ENCODE measurements at regions not wholly inside any gene's neighbourhood (a gene's known extent, or its start where the extent isn't known, plus 50 kb on each side); places are given as distances from the start of the nearest gene placed in this dataset.

GRCh38 chr3:106296062-106296461, 427.2 kb upstream of the CBLB start:
- no peak for TF ChIP-seq USF2 (IDR thresholded peaks at IDR 0.05; ENCODE audit: borderline replicate concordance, low read depth, low read length)
- TF ChIP-seq, protein P1, sequence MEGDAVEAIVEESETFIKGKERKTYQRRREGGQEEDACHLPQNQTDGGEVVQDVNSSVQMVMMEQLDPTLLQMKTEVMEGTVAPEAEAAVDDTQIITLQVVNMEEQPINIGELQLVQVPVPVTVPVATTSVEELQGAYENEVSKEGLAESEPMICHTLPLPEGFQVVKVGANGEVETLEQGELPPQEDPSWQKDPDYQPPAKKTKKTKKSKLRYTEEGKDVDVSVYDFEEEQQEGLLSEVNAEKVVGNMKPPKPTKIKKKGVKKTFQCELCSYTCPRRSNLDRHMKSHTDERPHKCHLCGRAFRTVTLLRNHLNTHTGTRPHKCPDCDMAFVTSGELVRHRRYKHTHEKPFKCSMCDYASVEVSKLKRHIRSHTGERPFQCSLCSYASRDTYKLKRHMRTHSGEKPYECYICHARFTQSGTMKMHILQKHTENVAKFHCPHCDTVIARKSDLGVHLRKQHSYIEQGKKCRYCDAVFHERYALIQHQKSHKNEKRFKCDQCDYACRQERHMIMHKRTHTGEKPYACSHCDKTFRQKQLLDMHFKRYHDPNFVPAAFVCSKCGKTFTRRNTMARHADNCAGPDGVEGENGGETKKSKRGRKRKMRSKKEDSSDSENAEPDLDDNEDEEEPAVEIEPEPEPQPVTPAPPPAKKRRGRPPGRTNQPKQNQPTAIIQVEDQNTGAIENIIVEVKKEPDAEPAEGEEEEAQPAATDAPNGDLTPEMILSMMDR (IDR thresholded peaks at IDR 0.05): no peak
- TF ChIP-seq EP300 (IDR thresholded peaks at IDR 0.05; ENCODE audit: borderline replicate concordance in 1 of 2, low read depth in 1 of 2, low read length in 1 of 2): no peak
- no peak for TF ChIP-seq POLR2AphosphoS5 (IDR thresholded peaks at IDR 0.05; ENCODE audit: low read depth, low read length)
- no peak for TF ChIP-seq SMC3 (IDR thresholded peaks at IDR 0.05; ENCODE audit: low read depth, low read length)
- no peak for TF ChIP-seq EZH2phosphoT487 (IDR thresholded peaks at IDR 0.05; ENCODE audit: borderline replicate concordance, low read depth)

Measured in SK-N-SH (cell line).